HG03103 (cell line): ENCODE measurements at regions not wholly inside any gene's neighbourhood (a gene's known extent, or its start where the extent isn't known, plus 50 kb on each side); places are given as distances from the start of the nearest gene placed in this dataset.

Experiments
- ATAC-seq: cut with Tn5 transposase; IDR thresholded peaks from one replicate; pipeline ENCODE4 v1.9.1; 2021; ENCODE audit warnings: low read depth; ENCODE audit not compliant: unreplicated experiment

GRCh38 chr16:80366023-80366422 is 174.8 kb upstream of the DYNLRB2 start:
- ATAC-seq, result no peak

GRCh38 chr16:80362816-80363215 is 178.0 kb upstream of the DYNLRB2 start:
- no peak for ATAC-seq

- ATAC-seq, result no peak
These were observed 184.4 kb upstream of the DYNLRB2 start for GRCh38 chr16:80356365-80356764.

DNA sequence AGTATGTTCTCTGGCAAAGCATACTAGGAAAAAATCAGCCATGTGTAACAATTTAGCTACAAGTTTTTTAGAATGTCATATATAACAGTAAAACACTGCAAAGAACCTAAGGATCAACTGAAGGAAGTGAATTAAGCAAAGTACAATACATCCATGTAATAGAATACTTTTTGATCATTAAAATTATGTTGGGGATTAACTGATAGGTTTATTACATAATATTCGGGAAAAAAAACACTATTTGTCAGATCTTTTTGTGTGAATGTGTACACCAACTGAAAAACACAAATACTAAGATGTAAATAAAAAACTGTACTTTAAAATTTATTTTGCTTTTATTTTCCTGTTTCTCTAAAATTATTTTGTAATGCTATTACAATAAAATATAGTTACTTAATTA is 185.5 kb upstream of the DYNLRB2 start:
- no peak for ATAC-seq

GRCh38 chr16:80350061-80350460 is 190.7 kb upstream of the DYNLRB2 start:
- ATAC-seq, result no peak

DNA sequence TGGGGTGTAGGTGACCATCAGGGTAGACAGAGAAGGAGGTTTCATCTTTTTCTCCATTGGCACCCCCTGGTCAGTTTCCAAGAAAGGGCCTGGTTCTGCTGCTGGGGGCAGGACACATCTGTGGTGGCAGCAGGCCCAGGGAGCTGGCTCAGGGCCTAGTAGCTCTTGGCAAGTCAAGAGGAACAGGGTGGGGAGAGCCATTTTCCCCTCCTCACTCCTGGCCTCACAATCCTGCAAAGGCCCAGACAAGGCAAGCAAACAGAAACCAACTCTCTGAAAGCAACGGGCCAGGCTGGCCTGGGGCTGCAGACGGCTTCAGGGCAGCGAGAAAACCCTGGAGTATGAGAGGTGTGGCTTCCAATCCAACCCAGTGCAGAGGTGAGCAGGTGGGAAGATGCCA is 192.9 kb upstream of the DYNLRB2 start:
- no peak for ATAC-seq

GRCh38 chr16:80347002-80347401 is 193.8 kb upstream of the DYNLRB2 start:
- ATAC-seq, result no peak

DNA sequence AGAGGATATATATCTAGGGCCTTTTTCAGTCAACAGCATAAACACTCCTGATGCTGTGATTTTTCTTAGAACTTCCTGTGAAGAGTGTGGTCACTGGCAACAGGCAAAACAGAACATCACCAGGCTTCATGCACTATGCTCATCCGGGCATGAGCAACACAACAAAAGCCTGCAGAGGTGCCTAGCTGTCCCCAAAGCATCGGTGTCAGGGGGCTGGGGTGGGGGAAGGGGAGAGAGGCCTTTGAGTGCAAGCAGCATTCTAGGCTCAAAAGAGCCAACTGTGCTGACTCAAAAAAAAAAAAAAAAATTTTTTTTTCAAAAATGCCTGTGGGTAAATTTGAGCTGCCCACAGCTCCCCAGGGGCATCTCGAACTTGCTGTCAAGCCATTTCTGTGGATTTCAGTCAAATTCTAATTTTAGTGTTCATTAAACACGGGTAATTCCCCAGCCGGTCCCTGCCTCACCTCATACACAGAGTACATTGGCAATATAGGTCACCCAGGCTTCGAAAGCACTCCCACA is 194.6 kb upstream of the DYNLRB2 start:
- ATAC-seq, result no peak

DNA sequence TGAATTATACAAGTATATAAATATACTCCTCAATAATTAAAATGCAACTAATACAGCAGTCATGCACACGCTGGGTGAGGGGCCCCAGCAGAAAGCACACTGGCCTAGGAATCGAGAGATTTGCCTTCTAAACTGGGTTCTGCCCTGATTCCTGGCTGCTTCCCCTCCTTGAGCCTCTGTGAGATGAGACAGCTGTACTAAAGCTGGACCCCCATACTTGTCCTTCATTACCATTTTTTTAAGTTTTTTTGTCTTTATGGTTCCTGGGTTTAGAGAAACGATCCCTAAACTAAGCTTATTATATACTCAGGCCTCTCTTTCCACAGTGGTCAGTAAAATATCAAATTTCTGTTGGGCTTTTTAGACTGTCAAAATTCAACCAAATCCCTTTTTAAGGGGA is 195.1 kb upstream of the DYNLRB2 start:
- ATAC-seq, result no peak

- ATAC-seq, result no peak
These were observed 196.2 kb upstream of the DYNLRB2 start for GRCh38 chr16:80344570-80344969.

GRCh38 chr16:80341263-80341662 is 199.5 kb upstream of the DYNLRB2 start:
- no peak for ATAC-seq

GRCh38 chr16:80337786-80338185 is 203.0 kb upstream of the DYNLRB2 start:
- no peak for ATAC-seq

DNA sequence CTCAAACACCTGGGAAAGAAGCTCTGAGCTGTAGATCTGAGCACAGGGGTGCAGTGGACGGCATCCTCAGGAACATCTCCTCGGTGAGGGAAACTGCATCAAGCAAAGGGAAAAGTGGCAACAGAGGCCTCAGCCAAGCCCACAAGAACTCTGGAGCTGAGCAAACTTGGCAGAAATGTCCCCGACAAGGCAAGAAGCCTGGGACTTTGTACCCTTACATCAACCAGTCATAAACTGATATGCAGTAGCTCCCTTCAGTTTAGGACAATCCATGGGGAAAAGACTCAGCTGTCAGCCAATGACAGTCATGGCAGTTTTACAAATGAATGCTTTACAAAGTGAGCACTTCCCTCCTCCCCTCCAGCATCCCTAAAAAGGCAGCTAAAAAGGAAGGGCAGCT is 210.0 kb upstream of the DYNLRB2 start:
- no peak for ATAC-seq

DNA sequence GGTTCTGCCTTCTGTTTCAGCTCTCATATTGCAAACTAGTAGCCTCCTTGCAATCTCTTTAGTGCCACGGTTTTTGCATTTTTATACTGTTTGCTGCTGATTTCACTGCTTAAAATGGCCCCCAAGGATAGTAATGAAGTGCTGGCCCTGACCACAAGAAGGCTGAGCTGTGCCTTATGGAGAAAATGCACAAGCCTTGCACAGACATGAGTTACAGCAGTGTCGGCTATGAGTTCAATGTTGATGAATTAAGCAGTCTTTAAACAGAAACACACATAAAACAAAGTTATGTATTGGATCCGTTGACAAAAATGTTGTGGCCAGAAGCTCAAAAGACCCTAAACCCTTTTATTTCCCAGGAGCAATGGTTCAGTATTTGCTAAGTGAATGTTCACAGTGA is 210.6 kb upstream of the DYNLRB2 start:
- ATAC-seq, result no peak

- ATAC-seq, result no peak
These were observed 213.1 kb upstream of the DYNLRB2 start for GRCh38 chr16:80327740-80328139.

DNA sequence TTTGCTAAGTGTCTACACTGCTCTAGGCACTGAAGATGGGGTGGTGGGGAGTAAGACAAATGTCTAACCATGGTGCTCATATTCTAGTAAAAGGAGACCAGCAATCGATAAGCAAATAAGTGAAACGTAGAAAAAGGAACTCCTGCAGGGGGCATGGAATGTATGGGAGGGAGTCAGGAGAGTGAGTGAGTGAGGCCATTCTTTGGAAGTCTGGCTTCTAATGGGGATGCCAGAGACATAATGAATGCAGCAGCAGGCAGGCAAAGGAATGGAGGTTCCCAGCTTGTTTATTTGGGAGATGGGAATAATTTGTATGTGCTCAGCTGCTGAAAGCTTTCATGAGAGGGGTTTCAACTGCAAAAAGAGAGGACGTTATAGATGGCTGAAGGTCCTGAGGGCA is 216.4 kb upstream of the DYNLRB2 start:
- ATAC-seq, result no peak

DNA sequence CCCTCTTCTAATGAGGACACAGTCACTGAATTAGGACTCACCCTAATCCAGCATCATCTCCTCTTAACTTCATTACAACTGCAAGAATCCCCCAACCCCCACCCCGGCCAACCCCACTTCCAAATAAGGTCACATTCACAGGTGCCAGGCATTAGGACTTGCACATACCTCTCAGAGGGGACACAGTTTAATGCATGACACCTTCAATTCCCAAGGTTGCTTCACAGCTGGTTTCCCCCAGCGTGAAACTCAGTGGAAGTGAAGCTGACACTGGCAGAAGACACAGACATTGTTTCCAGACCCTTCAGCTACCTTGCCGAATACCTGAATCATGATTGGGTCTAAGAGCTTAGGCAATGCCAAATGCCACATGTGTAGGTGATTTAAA is 217.0 kb upstream of the DYNLRB2 start:
- no peak for ATAC-seq

DNA sequence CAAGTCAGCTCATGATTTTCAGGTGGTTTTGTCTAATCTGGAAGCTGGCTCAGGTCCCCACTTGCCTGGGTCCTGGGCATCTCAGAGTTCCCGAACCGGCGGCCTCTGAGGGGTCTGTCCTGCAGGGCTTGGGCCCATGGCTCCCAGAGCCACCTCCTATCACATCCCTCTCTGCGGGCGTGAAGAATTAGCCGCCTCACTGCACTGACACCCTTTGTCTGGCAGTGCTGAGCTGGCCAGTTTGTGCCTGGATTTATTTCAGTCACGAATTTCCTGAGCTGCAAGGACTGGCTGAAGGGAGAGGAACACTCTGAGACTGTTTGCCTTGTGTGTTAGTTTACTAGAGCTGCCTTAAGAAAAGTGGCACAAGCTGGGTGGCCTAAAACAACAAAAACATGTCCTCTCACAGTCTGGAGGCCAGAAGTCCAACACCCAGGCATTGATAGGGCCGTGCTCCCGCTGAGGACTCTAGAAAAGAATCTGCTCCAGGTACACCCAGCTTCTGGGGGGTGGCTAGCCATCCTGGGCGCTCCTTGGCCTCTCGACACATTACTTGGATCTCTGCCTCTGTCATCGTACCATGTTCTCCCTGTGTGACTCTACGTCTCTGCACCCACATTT is 217.5 kb upstream of the DYNLRB2 start:
- no peak for ATAC-seq

- no peak for ATAC-seq
These were observed 221.6 kb upstream of the DYNLRB2 start for GRCh38 chr16:80319181-80319580.

GRCh38 chr16:80318107-80318506 is 222.7 kb upstream of the DYNLRB2 start:
- no peak for ATAC-seq

DNA sequence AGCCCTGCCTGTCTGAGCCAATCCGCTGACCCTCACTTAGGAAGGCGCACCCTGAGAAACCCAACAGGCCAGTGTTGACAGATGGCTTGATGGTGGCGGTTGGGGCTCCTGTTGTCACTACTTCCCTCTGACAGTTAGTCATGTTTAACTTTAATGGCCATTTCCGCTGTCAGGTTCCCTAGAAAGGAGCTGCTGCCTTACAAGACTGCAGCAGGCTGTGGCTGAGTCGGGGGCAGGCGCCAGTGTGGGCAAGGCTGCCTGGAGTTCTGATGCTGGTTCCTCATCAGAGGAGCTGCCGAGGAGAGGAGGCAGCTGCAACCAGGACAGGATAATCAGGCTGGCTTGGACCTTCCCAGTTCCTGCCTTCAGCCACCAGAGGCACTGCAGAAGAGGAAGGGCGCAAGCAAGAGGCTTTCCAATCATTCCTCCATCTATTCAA is 223.2 kb upstream of the DYNLRB2 start:
- no peak for ATAC-seq

- ATAC-seq, result no peak
These were observed 223.7 kb upstream of the DYNLRB2 start for GRCh38 chr16:80317116-80317515.

- no peak for ATAC-seq
These were observed 226.8 kb upstream of the DYNLRB2 start for GRCh38 chr16:80314042-80314441.
